Erythroblast (primary cell): ENCODE measurements at regions not wholly inside any gene's neighbourhood (a gene's known extent, or its start where the extent isn't known, plus 50 kb on each side); places are given as distances from the start of the nearest gene placed in this dataset.

Experiments used
- GATA1 ChIP-seq: IDR thresholded peaks from 2 replicates; pipeline ENCODE4 v1.6.1; 2011; ENCODE audit warnings: low read depth, mild to moderate bottlenecking, control low read depth, low read length, moderate library complexity
- POLR2A ChIP-seq: IDR thresholded peaks from 2 replicates; pipeline ENCODE4 v1.6.1; 2011; ENCODE audit warnings: mild to moderate bottlenecking, low read length

- TF ChIP-seq POLR2A: no peak
- TF ChIP-seq GATA1: no peak
Measured at GRCh38 chr20:60926831-60927230, 325.2 kb upstream of the CDH4 start.
